MV-4-11 (cell line): ENCODE measurements at regions not wholly inside any gene's neighbourhood (a gene's known extent, or its start where the extent isn't known, plus 50 kb on each side); places are given as distances from the start of the nearest gene placed in this dataset.
"Not testable (repeated sequence)": the region's sequence is repeated elsewhere in the genome, so short reads cannot be mapped to it uniquely, and the experiment has no call there.

Experiments used
- DNase-seq: peaks from one replicate; lab custom pipeline; 2025; lab: John Stamatoyannopoulos, UW

GRCh38 chr13:81383444-81383843, 1042.5 kb upstream of the SPRY2 start:
- DNase-seq: no peak

- no peak for DNase-seq
Observed at GRCh38 chr13:81382246-81382645, 1041.3 kb upstream of the SPRY2 start.

GRCh38 chr13:81381560-81381959, 1040.6 kb upstream of the SPRY2 start:
- no peak for DNase-seq

- no peak for DNase-seq
Observed at GRCh38 chr13:81379183-81379582, 1038.3 kb upstream of the SPRY2 start.

- no peak for DNase-seq
Observed at GRCh38 chr13:81377921-81378320, 1037.0 kb upstream of the SPRY2 start.

GRCh38 chr13:81375709-81376108, 1034.8 kb upstream of the SPRY2 start:
- DNase-seq: no peak

GRCh38 chr13:81362711-81363110, 1021.8 kb upstream of the SPRY2 start:
- not testable (repeated sequence) for DNase-seq

GRCh38 chr13:81350056-81350455, 1009.1 kb upstream of the SPRY2 start:
- no peak for DNase-seq

- not testable (repeated sequence) for DNase-seq
Observed at GRCh38 chr13:81340118-81341069, 999.5 kb upstream of the SPRY2 start.

GRCh38 chr13:81339666-81340065, 998.7 kb upstream of the SPRY2 start:
- not testable (repeated sequence) for DNase-seq

GRCh38 chr13:81334481-81334880, 993.6 kb upstream of the SPRY2 start:
- no peak for DNase-seq

GRCh38 chr13:81326913-81327312, 986.0 kb upstream of the SPRY2 start:
- no peak for DNase-seq

GRCh38 chr13:81320516-81320915, 979.6 kb upstream of the SPRY2 start:
- DNase-seq: no peak

GRCh38 chr13:81319351-81319750, 978.4 kb upstream of the SPRY2 start:
- DNase-seq: no peak

GRCh38 chr13:81318231-81319019, 977.5 kb upstream of the SPRY2 start:
- DNase-seq: no peak

- no peak for DNase-seq
Observed at GRCh38 chr13:81314461-81314860, 973.5 kb upstream of the SPRY2 start.

GRCh38 chr13:81305928-81306327, 965.0 kb upstream of the SPRY2 start:
- DNase-seq: no peak

GRCh38 chr13:81304121-81304659, 963.3 kb upstream of the SPRY2 start:
- DNase-seq: no peak

- no peak for DNase-seq
Observed at GRCh38 chr13:81302677-81303076, 961.8 kb upstream of the SPRY2 start.

- DNase-seq: no peak
Observed at GRCh38 chr13:81302125-81302524, 961.2 kb upstream of the SPRY2 start.

- DNase-seq: no peak
Observed at GRCh38 chr13:81295177-81295576, 954.3 kb upstream of the SPRY2 start.

- DNase-seq: no peak
Observed at GRCh38 chr13:81293594-81294164, 952.8 kb upstream of the SPRY2 start.
